Iris pigment epithelial cell (primary cell): ENCODE measurements at regions not wholly inside any gene's neighbourhood (a gene's known extent, or its start where the extent isn't known, plus 50 kb on each side); places are given as distances from the start of the nearest gene placed in this dataset.

Experiments
- DNase-seq: peaks from one replicate; pipeline ENCODE4 v3.0.0-alpha.2; 2011; ENCODE audit warnings: low read depth

DNA sequence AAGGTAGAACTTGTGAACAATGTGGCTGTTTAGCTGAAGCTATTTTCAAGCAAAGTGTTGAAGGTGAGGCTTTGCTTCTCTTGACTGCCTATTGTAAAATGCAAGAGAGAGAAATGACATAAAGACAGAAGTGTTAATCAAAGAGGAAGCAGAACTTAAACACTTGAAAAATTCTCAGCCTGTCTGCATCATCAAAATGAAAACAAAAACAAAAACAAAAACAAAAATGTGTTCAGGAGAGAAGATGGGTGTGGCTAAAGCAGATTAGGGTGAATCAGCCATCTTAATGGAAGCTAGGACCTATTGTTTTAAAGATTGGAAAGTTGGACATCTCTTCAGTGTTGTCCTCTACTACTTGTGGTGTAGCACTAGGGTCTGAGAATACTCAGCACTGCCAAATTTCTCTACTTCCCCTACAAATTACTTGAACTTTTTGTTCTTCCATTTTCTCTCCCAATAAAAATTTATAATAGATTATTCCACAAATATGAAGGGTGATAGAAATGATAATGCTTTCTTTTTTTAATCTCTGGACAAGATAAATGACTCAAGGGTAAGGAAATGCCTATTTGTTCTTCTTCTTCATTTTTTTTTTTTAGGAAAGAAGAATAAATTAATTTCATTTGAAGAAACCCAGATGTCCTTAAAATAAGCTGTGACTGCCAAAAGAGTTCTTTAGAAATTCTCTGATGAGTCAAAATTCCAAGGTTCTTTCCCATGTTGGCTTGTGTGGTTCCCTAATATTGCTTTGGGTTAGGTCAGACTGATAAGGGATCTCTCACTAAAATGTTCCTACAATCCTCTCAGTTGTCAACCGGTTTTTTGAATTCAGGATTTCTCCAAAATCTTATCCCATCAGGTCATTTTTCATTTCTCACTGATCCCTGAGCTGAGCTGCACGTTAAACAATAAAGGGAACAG, 571.2 kb upstream of the ZEB2 start:
- peak; percentile 25 for DNase-seq

GRCh38 chr2:145088756-145089155, 568.8 kb upstream of the ZEB2 start:
- peak; percentile 8 for DNase-seq

DNA sequence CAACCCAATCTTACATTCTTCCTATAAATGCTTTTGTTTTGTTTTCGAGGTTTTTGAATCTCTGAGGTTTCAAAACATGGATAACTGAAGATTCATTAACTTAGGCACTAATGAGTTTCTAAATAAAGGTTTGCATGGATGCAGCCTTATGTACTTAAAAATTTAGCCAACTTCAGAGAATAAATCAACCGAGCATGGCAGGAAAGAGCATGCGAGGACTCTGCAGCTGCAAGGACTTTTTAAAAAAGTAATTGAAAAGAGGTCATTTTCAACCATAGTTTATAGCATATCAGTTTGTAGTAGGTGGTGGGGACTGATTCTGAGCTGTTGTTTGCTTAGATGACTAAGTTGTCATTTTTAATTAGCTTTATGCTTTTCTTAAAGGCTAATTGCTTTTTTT, 567.0 kb upstream of the ZEB2 start:
- no peak for DNase-seq

DNA sequence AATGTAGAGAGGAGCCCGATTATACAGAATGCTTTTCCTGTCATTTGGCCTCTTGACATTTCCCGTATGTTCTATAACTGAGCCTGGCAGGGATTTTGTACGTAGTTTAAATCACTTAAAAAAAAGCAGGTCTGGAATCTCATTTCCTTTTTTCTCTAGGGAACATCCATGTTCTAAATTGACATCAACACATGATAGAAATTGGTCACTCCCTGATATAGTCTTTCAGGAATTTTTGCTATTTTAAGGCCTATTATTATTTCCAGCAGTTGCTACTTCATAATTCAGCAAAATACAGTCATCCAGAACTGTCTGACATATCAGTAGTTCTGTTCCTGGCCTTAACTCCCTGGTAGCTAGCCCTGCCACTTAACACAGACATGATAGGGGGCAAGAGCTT, 565.7 kb upstream of the ZEB2 start:
- no peak for DNase-seq

DNA sequence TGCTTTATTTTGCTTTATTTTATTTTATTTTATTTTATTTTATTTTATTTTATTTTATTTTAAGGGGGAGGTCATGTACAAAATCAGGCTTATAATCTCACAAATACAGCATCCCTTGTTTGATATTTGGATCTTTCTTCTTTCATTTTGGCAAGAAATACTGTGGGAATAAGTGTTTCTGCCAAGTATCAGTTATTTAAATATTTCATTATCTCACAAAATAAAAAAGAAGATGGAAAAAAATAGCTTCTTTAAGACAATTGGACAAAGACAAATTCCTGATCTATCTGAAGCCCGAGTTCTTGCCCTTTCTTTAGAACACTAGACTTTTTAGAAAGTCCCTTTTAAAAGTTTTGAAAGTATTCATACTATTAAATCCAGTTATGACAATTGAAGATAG, 560.5 kb upstream of the ZEB2 start:
- DNase-seq, result no peak

- DNase-seq, result no peak
Observed at GRCh38 chr2:145079641-145080040, 559.7 kb upstream of the ZEB2 start.

GRCh38 chr2:145078923-145079322, 559.0 kb upstream of the ZEB2 start:
- DNase-seq, result no peak

DNA sequence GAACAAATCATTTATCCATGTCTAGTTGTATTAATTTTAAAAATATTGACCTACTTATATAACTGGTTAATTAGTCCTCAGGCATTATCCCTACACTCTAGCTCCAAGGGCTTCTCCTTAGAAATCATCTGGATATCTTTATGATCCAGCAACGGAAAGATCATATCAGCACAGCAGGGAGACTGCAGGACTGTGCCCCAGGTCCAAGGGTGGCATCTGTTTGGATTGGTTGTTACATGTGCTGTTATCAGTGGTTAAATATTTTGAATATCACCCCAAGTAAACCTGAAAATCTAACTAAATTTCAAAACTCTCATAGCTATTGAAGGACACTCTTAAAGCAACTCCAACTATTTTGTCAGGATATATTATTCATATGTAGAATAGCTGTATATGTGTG, 556.2 kb upstream of the ZEB2 start:
- no peak for DNase-seq

GRCh38 chr2:145075454-145076062, 555.6 kb upstream of the ZEB2 start:
- peak; percentile 28 for DNase-seq

DNA sequence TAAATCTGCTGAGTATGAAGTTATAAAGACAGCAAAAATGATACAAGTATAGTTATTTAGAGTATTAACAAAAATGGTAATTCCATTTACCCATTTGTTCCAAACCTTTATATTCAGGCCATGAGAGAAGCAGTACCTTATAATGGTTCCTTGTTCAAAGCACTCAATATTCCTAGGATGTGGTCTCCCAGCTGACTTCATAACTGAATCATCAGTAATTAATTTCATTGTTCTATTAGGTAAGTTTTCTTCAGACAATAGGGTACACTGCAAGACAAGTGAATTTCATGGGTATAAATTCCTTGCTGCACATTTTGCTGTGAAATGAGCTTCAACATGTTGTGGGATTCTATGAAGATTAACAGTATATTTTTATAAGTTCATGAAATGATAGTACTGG, 550.8 kb upstream of the ZEB2 start:
- DNase-seq, result no peak

DNA sequence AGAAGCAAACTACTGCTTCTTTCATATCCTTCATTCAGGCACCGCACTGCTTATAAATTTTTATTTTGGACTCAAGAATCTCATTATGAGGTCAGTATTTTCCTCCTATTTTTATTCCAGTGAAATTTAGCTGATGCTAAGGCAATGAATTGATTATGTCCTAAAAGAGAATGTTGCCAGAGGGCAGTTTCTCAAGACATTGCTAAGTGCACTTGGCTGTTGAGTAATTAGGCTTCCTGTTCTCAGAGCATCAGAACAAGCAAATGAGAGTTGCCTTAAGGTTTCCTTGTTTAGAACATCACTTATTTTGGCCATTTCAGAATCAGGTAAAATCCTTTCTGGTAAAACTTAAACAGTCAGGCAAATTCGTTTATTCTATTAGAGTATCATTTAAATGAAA, 548.6 kb upstream of the ZEB2 start:
- DNase-seq, result peak; percentile 8

DNA sequence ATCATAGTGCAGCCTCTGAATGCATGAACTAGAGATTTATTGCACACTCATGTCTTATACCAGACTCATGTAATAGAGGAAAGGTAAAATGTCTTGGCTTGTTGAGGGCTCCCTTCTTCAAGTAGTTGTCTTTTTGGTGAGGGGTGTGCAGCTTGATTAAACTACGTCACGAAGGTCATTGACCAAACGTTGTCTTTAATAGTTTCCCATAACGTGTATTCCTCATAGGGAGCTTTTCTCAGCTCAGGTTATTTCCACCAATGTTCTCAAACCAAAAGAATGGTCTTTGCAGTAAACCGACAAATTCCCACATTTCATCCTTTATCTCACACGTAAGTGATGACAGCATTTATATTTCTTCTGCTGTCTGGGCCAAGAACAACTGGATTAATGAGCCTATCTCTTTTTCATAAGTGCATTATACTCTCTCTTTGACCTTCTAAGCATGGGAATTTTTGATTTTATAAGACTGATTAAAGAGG, 547.7 kb upstream of the ZEB2 start:
- no peak for DNase-seq

GRCh38 chr2:145066856-145067548, 547.1 kb upstream of the ZEB2 start:
- no peak for DNase-seq

- peak; percentile 43 for DNase-seq
Observed at GRCh38 chr2:145066151-145066661, 546.3 kb upstream of the ZEB2 start.

DNA sequence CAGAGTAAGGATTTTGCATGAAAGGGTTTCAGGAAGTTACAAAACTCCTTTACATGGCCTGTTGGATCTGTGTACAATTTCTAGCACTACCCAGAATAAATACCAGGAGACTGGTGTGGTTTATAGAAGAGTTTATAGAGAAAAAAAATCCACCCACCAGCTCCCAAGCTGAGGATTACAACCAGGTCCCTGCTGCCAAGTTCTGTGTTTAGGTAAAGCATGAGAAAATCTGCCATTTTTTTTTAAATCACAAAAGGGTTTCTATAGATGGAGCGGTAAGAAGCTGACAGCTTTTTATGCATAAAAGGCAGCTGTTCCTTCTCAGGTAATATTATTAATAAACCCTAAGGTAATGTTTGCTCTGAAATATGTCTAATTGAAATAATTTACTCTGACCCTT, 545.4 kb upstream of the ZEB2 start:
- DNase-seq, result peak; percentile 11

DNA sequence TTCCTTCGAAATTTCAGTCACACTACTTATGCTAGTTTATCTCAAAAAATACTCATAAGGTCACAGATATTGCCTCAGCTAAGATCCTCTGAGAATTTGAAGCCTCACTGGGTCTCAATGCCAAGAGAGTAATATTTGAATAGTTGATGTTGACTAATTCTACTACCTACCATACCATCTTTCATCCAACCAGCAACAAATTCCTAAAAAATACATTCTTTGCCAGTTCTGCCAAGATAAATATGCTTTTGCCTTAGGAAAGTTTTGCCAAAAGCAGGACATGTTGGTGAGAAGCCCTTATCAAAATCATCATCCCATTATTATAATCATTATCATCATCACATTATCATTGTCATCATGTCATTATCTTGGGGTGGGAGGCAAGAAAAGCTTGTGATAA, 544.6 kb upstream of the ZEB2 start:
- peak; percentile 32 for DNase-seq

- no peak for DNase-seq
Observed at GRCh38 chr2:145060876-145061275, 541.0 kb upstream of the ZEB2 start.

DNA sequence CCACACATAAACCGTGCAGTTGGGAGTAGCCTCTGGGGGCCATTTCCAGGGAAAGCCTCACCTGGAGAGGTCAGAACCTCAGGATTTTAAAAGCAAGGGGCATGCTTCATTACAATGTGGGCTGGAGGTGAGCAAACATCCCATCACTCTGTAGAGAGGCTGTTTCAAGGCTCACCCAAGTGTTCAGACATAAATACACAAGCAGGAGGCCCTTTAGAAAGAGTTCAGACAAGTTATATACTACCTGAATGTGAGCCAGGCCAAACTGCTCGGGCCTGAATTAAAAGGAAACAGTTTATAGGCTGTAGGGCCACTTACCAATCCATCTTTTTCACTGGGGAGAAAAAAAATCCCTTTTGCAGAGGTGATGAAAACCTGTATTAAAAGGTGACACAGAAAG, 540.0 kb upstream of the ZEB2 start:
- DNase-seq, result no peak

- no peak for DNase-seq
Observed at GRCh38 chr2:145059343-145059742, 539.4 kb upstream of the ZEB2 start.

GRCh38 chr2:145058457-145058856, 538.5 kb upstream of the ZEB2 start:
- DNase-seq, result no peak

GRCh38 chr2:145055651-145056050, 535.7 kb upstream of the ZEB2 start:
- no peak for DNase-seq

- DNase-seq, result no peak
Observed at GRCh38 chr2:145050134-145050533, 530.2 kb upstream of the ZEB2 start.

- DNase-seq, result no peak
Observed at GRCh38 chr2:145049475-145049874, 529.6 kb upstream of the ZEB2 start.
